Hepatocyte (in vitro differentiated cells): ENCODE measurements at regions not wholly inside any gene's neighbourhood (a gene's known extent, or its start where the extent isn't known, plus 50 kb on each side); places are given as distances from the start of the nearest gene placed in this dataset.

ENCODE experiments used
- DNase-seq: peaks from one replicate; pipeline ENCODE4 v3.0.0-alpha.2; 2016; ENCODE audit warnings: low spot score
- H2AFZ ChIP-seq: fragments of 200-600 bp; sonication (generic); 2 replicates; pipeline ENCODE4 v1.6.0; 2016; ENCODE audit warnings: antibody characterized with exemption, mild to moderate bottlenecking
- H3K27ac ChIP-seq: fragments of 200-600 bp; sonication (generic); 2 replicates; pipeline ENCODE4 v1.5.1; 2016; ENCODE audit warnings: mild to moderate bottlenecking
- H3K27me3 ChIP-seq: fragments of 200-600 bp; sonication (generic); 2 replicates; pipeline ENCODE4 v1.6.1; 2016
- H3K36me3 ChIP-seq: fragments of 200-600 bp; sonication (generic); replicated peaks from 2 replicates; pipeline ENCODE4 v1.5.1; 2016; ENCODE audit warnings: low read depth; ENCODE audit not compliant: insufficient read depth
- H3K4me1 ChIP-seq: fragments of 200-600 bp; sonication (generic); 2 replicates; pipeline ENCODE4 v1.5.1; 2016; ENCODE audit warnings: mild to moderate bottlenecking, moderate library complexity; ENCODE audit not compliant: insufficient read depth
- H3K4me2 ChIP-seq: fragments of 200-600 bp; sonication (generic); 2 replicates; pipeline ENCODE4 v1.6.0; 2016
- H3K4me3 ChIP-seq: fragments of 200-600 bp; sonication (generic); 2 replicates; pipeline ENCODE4 v1.5.1; 2016; ENCODE audit warnings: mild to moderate bottlenecking
- H3K79me2 ChIP-seq: fragments of 200-600 bp; sonication (generic); 2 replicates; pipeline ENCODE4 v1.6.0; 2017; ENCODE audit warnings: mild to moderate bottlenecking
- H3K9me2 ChIP-seq: fragments of 200-600 bp; sonication (generic); replicated peaks from 2 replicates; pipeline ENCODE4 v1.6.0; 2017; ENCODE audit warnings: mild to moderate bottlenecking; ENCODE audit not compliant: insufficient read depth
- H3K9me3 ChIP-seq: fragments of 200-600 bp; sonication (generic); 2 replicates; pipeline ENCODE4 v1.5.1; 2016; ENCODE audit warnings: low read depth, mild to moderate bottlenecking
- H4K20me1 ChIP-seq: fragments of 200-600 bp; sonication (generic); 2 replicates; pipeline ENCODE4 v1.6.0; 2016; ENCODE audit warnings: mild to moderate bottlenecking; ENCODE audit not compliant: insufficient read depth, poor library complexity, severe bottlenecking
- EZH2 ChIP-seq: fragments of 200-600 bp; sonication (generic); IDR thresholded peaks from 2 replicates; pipeline ENCODE4 v1.6.1; 2016; ENCODE audit warnings: antibody characterized with exemption, mild to moderate bottlenecking, borderline replicate concordance
- EZH2phosphoT487 ChIP-seq: fragments of 200-600 bp; sonication (generic); IDR thresholded peaks from one replicate; pipeline ENCODE4 v1.6.1; 2018; ENCODE audit warnings: antibody characterized with exemption, mild to moderate bottlenecking, low read depth, moderate library complexity; ENCODE audit not compliant: unreplicated experiment, severe bottlenecking
- WGBS: methylation state at CpG from one replicate; pipeline ENCODE4 v1.1.6; 2016; ENCODE audit warnings: low lambda C conversion rate; ENCODE audit errors: missing lambda C conversion rate; 5-methylcytosine and 5-hydroxymethylcytosine counted together
- TF ChIP-seq, protein P1 (sequence below): fragments of 200-600 bp; sonication (generic); IDR thresholded peaks from 2 replicates; pipeline ENCODE4 v1.5.1; 2016; ENCODE audit warnings: antibody characterized with exemption, mild to moderate bottlenecking; ENCODE audit not compliant: poor library complexity

DNA sequence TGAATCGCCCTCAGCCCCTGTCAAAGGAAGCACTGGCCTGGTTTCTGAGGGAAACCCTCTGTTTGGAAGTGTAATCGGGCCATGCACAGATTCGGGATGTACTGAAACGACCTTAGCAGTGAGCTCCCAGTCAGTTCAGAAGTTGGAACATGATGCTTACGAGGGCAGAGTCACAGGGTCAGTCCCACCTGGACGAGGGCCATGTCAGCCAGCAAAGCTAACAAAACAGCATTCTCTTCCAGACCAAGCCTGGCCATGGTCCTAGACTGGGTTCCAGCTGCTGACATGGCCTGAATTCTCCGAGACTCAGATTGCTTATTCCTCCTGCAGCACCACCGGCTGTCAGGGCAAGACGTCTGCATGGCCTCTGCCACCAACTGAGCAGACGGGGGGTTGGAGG lies 192.2 kb upstream of the WSCD1 start:
- TF ChIP-seq EZH2 (no peak), EZH2phosphoT487 (no peak)
- TF ChIP-seq, protein P1, sequence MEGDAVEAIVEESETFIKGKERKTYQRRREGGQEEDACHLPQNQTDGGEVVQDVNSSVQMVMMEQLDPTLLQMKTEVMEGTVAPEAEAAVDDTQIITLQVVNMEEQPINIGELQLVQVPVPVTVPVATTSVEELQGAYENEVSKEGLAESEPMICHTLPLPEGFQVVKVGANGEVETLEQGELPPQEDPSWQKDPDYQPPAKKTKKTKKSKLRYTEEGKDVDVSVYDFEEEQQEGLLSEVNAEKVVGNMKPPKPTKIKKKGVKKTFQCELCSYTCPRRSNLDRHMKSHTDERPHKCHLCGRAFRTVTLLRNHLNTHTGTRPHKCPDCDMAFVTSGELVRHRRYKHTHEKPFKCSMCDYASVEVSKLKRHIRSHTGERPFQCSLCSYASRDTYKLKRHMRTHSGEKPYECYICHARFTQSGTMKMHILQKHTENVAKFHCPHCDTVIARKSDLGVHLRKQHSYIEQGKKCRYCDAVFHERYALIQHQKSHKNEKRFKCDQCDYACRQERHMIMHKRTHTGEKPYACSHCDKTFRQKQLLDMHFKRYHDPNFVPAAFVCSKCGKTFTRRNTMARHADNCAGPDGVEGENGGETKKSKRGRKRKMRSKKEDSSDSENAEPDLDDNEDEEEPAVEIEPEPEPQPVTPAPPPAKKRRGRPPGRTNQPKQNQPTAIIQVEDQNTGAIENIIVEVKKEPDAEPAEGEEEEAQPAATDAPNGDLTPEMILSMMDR = no peak
- 82% methylated on average over 10 of the region's 10 CpGs for WGBS

DNA sequence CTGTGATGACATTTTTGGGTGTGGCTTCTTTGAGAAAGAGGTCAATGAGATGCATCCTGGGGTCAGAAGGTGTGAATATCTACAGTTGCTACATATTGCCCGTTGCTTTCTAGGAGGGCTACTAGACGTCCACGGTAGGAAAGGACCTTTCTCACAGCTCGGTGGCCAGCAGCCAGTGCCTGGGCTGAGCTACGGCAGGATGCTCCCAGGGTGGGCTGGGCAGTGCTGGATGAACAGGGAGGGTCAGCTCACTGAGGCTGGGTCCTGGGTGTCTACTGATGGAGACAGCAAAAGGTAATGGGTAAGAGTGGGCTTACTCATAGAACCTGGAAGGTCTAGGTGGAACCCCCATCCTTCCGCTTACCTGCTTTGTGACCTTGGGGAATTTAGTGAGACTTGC lies 188.3 kb upstream of the WSCD1 start:
- H3K9me2 ChIP-seq = no peaks in the 10 kb centered on the region
- TF ChIP-seq, protein P1 = no peak
- no peak for TF ChIP-seq EZH2phosphoT487
- H3K27ac ChIP-seq = no peak overlapping the region
- no peak overlapping the region for H2AFZ ChIP-seq
- H3K36me3 ChIP-seq = no peaks in the 10 kb centered on the region
- DNase-seq = no peak
- no peaks in the 10 kb centered on the region for H4K20me1 ChIP-seq
- H3K27me3 ChIP-seq = no peaks in the 10 kb centered on the region
- H3K4me2 ChIP-seq = no peak overlapping the region
- H3K4me3 ChIP-seq = no peak overlapping the region
- no peaks in the 10 kb centered on the region for H3K4me1 ChIP-seq
- 87% methylated on average over 6 of the region's 6 CpGs for WGBS
- no peaks in the 10 kb centered on the region for H3K9me3 ChIP-seq
- H3K79me2 ChIP-seq = no peaks in the 10 kb centered on the region

More for the DNA sequence above, 192.2 kb upstream of the WSCD1 start:
- Histone ChIP-seq H3K4me2 (no peak overlapping the region), H3K9me2 (no peaks in the 10 kb centered on the region), H3K4me3 (no peak overlapping the region), H3K27me3 (no peaks in the 10 kb centered on the region), H2AFZ (no peak overlapping the region), H4K20me1 (no peaks in the 10 kb centered on the region), H3K27ac (no peak overlapping the region), H3K79me2 (no peaks in the 10 kb centered on the region), H3K4me1 (no peaks in the 10 kb centered on the region), H3K36me3 (no peaks in the 10 kb centered on the region), H3K9me3 (no peaks in the 10 kb centered on the region)
- DNase-seq = no peak

DNA sequence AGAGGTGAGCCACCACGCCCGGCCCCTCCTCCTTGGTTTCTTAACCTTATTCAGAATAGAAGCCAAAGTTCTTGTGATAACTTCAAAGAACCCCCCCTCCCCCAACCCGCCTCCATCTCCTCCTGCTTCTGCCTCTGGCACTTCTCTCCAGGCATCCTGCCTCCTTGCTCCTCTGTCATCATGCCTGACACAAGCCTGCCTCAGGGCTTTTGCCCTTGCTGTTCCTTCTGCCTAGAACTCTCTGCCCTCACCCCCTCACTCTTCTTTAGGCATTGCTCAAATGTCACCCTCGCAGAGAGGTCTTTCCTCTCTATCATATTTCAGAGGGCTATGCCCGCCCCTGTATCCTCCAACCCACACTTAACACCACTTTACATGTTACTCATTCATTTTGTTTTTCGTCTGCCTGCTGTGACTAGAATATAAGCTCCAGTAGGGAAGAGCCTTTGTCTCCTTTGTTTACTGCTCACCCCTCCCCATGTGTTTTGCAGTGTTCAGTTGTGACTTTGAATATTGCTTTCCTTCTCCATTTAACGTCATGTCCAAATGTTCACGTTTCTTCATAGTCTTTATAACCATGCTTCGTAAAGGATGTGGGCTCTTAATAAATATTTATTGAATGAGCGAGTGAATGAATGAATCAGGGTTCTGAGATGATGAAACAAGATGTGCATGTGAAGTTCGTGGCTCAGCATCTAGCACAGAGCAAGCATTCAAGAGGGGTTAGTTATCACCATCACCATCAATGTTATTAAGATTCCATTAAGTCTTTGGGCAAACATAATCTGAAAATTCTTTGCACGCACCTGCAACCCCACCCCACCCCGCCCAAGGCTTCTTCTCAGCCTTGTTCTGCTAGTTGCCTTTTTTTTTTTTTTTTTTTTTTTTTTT lies 186.2 kb upstream of the WSCD1 start:
- H3K9me2 ChIP-seq = no peaks in the 10 kb centered on the region
- no peaks in the 10 kb centered on the region for H3K36me3 ChIP-seq
- H3K9me3 ChIP-seq = no peaks in the 10 kb centered on the region
- H3K4me2 ChIP-seq = no peak overlapping the region
- no peaks in the 10 kb centered on the region for H4K20me1 ChIP-seq
- H3K4me3 ChIP-seq = no peak overlapping the region
- no peak overlapping the region for H2AFZ ChIP-seq
- H3K27me3 ChIP-seq = no peaks in the 10 kb centered on the region
- TF ChIP-seq EZH2 (no peak), EZH2phosphoT487 (no peak)
- TF ChIP-seq, protein P1 = no peak
- 72% methylated on average over 13 of the region's 13 CpGs for WGBS
- no peak for DNase-seq
- no peaks in the 10 kb centered on the region for H3K4me1 ChIP-seq
- H3K27ac ChIP-seq = no peak overlapping the region
- H3K79me2 ChIP-seq = no peaks in the 10 kb centered on the region
